ENCODE measurements at regions not wholly inside any gene's neighbourhood (a gene's known extent, or its start where the extent isn't known, plus 50 kb on each side); places are given as distances from the start of the nearest gene placed in this dataset.
"Not testable (repeated sequence)": the region's sequence is repeated elsewhere in the genome, so short reads cannot be mapped to it uniquely, and the experiment has no call there.

DNA sequence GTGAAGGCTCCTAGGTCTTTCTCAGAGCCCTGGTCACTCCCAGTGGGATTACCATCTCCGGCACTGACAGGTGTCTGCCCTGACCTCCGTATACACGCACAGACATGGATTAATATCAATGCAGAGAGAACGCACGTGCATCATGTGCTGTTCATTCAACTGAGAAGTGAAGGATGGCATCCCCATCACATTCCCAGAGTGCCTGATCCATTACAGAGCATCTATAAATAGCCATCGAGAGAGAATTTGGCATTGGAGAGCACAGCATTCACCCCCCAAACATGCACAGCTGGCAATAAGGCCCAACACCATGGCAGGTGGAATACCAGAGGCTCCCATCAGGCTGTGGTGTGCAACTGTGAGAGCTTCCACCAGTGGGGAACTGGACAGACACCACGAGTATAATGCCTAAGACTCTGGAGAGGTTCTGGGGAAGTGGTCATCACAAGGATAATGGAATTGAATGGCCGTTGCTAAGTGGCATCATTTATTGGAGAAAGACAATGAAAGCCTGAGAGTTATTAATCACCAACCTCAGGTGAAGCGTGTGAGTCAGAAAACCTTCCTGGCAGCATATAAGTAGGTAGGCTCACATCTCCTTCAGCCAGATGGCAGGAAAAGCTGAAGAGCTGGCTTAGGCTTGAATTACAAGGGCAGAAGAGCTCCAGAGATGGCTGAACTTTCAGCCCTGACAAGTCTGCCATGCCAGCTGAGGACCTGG, 244.5 kb upstream of the ID2 start:
- ATAC-seq (no peak), DNase-seq (ENCODE audit: low spot score) (no peak)

DNA sequence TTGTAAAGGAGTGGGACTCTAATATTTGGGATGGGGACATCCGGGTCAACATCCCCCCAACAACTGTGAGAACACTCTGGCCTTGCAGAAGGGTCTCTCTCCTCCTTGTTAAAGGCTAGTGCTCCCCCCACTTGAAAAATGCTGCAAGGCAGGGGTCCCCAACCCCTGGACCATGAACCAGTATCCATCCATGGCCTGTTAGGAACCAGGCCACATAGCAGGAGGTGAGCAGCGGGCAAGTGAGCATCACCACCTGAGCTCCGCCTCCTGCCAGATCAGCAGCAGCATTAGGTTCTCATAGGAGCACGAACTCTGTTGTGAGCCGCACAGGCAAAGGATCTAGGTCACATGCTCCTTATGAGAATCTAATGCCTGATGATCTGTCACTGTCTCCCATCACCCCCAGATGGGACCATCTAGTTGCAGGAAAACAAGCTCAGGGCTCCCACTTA, 243.9 kb upstream of the ID2 start:
- no peak for ATAC-seq
- no peak for DNase-seq (ENCODE audit: low spot score)

GRCh38 chr2:8438476-8438875, 243.4 kb upstream of the ID2 start:
- ATAC-seq (peak; percentile 6), DNase-seq (ENCODE audit: low spot score) (no peak)

- peak; percentile 83 for DNase-seq (ENCODE audit: low spot score)
- ATAC-seq, result peak; percentile 88
Observed at GRCh38 chr2:8438996-8439395, 242.9 kb upstream of the ID2 start.

GRCh38 chr2:8440029-8440778, 241.7 kb upstream of the ID2 start:
- ATAC-seq (peak; percentile 31), DNase-seq (ENCODE audit: low spot score) (peak; percentile 56)

DNA sequence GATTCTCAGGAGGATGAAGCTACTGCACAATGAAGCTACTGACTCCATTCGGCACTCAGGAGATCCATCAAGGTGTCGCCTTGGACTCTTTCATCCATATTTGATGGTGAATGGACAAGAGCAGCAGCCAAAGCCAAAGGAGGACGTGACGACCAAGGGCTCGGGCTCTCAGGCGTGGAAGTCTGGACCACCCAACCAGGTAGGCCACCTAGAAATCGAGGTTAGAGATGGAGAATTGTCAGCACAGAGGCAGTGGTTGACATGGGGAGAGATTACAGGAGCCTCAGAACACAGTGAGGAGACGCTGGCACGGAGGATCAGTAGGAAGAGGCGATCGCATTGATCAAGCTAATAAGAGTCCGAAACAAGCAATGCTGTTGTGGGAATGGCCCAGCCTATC, 240.5 kb upstream of the ID2 start:
- ATAC-seq (no peak), DNase-seq (ENCODE audit: low spot score) (no peak)

GRCh38 chr2:8441986-8442385, 239.9 kb upstream of the ID2 start:
- DNase-seq (ENCODE audit: low spot score) (no peak), ATAC-seq (no peak)

- no peak for ATAC-seq
- no peak for DNase-seq (ENCODE audit: low spot score)
Observed at GRCh38 chr2:8442833-8443486, 238.9 kb upstream of the ID2 start.

DNA sequence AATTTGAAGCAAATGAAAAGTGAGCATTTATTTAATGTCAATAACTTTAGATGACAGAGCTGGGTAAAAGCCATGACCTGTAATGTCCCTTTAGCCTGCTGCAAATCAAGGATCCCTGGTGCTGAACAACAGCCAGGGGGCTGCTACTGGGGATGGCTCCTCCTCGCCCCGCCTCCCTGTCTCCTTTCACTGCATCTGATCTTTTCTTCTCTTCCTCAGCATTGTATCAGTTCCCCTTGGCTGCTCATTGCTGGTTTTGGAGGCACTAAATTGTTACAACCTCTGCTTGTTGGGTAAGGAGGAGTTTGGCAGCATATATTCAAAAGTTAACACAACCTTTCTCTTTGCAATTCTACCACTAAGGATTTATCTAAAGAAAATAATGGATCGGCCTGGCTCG, 236.3 kb upstream of the ID2 start:
- ATAC-seq (peak; percentile 57), DNase-seq (ENCODE audit: low spot score) (no peak)

GRCh38 chr2:8446751-8447150, 235.1 kb upstream of the ID2 start:
- DNase-seq (ENCODE audit: low spot score); ATAC-seq: not testable (repeated sequence)

- no peak for ATAC-seq
- no peak for DNase-seq (ENCODE audit: low spot score)
Observed at GRCh38 chr2:8447610-8448221, 234.1 kb upstream of the ID2 start.

GRCh38 chr2:8448824-8449556, 232.9 kb upstream of the ID2 start:
- no peak for ATAC-seq
- DNase-seq (ENCODE audit: low spot score), result no peak

DNA sequence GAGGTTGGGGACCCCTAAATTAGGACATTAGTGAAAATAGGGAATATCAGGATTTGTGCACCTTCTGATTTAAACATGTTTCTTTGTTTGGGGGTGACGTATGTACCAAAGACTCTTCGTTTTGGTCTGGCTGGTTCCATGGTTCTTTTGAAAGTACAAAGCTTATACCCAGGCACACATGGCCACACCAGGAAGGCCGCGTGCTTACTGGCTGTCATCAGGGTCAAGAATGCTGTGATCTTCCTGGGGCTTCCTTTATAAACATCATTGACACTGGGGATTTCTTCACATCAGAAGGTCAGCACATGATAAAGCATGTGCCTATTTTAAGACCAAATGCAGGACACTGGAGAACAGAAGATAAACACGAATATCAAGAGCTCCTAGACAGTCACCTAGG, 230.6 kb upstream of the ID2 start:
- no peak for ATAC-seq
- no peak for DNase-seq (ENCODE audit: low spot score)

DNA sequence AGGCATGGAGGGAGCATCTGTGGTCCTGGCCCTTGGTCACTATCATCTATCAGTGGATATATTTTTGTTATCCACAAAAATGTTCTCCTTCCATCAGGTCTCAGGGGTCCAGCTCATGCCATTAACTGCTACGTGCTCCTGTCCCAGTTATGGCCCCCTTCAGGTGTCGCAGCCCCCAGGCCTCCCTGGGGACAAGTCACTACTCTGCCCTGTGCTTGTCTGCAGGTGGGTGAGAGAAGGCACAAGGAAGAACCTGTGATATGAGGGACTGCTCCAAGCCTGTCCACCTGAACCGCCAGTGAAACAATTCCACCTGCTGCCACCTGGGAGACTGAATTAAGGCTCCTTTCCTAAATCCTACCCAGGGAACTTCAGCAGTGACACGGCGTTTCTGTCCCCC, 229.6 kb upstream of the ID2 start:
- ATAC-seq (no peak), DNase-seq (ENCODE audit: low spot score) (no peak)

- no peak for ATAC-seq
- DNase-seq (ENCODE audit: low spot score), result no peak
Observed at GRCh38 chr2:8452979-8453903, 228.6 kb upstream of the ID2 start.

DNA sequence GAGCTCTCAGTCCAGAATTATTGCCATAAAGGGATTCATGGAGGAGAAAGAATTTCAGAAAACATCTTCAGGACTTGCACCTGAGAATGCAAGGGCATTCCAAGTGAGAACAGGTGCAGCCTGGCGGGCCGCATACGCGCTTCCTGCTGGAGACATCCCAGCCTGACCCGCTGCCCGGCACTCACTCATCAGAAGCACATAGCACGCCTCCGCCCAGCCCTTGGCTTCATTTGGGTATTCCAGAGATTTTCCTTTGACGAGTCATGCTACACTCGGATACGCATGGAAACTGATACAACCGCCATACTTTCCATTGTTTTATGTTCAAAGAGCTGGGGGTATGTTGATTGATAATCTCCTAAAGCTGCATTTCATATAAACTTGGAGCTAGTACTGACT, 228.0 kb upstream of the ID2 start:
- ATAC-seq, result no peak
- DNase-seq (ENCODE audit: low spot score), result no peak

DNA sequence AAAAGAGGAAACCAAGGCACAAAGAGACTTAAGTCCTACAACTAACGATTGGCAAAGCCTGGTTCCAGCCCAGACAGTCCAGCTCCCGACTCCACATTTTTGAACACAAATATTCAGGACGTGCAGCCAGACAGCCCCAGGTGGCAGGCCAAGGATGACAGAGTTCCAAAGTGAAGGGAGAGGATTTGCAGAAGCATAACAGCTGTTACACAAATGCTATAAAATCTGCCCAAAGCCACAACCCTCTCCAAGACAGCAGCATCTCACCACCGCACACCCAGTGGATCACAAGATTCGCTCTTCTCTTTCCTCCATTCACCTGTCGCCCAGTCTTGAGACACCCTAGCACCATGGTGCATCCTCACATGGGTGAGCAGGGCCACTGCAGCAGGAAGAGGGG, 227.1 kb upstream of the ID2 start:
- DNase-seq (ENCODE audit: low spot score) (peak; percentile 32), ATAC-seq (no peak)

GRCh38 chr2:8455236-8456150, 226.4 kb upstream of the ID2 start:
- peak; percentile 35 for DNase-seq (ENCODE audit: low spot score)
- no peak for ATAC-seq
